ENCODE measurements at regions not wholly inside any gene's neighbourhood (a gene's known extent, or its start where the extent isn't known, plus 50 kb on each side); places are given as distances from the start of the nearest gene placed in this dataset.
"Not testable (repeated sequence)": the region's sequence is repeated elsewhere in the genome, so short reads cannot be mapped to it uniquely, and the experiment has no call there.

- Histone ChIP-seq H3K36me3 (ENCODE audit: control insufficient read depth, insufficient read depth, low read length) (no peaks in the 10 kb centered on the region), H3K4me3 (ENCODE audit: low read length) (no peak overlapping the region), H3K27me3 (ENCODE audit: control insufficient read depth, insufficient read depth, low read length) (no peaks in the 10 kb centered on the region), H3K4me1 (ENCODE audit: control insufficient read depth, insufficient read depth, low read length) (no peaks in the 10 kb centered on the region), H3K9me3 (ENCODE audit: control insufficient read depth, insufficient read depth, low read length) (no peaks in the 10 kb centered on the region), H3K27ac (ENCODE audit: low read length) (no peak overlapping the region)
- no CpG with 5 or more reads among the region's 5 CpGs for WGBS (ENCODE audit: insufficient coverage, insufficient read length)
- DNase-seq (ENCODE audit: low read depth, low spot score): no peak
Measured at GRCh38 chr15:57893040-57893439, 172.5 kb downstream of the ALDH1A2 start.

DNA sequence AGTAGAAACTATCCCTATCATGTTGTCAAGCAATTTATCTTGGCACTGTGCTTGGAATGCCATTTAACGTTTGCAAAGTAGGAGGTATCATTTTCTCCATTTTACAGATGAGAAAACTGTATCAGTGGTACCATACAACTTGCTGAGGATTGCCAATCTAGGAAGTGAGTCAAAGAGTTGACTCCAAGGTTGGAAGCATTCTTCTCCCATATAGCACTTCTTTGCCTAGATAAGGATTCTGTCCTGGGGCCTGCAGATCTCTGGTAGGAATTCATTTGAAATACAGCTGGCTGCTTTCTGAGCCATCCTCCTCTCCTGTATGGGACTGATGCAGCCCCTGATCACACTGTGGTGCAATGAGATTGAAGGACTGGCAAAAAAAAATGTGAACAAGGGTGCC, 170.2 kb downstream of the ALDH1A2 start:
- Histone ChIP-seq H3K4me3 (ENCODE audit: low read length) (no peak overlapping the region), H3K27me3 (ENCODE audit: control insufficient read depth, insufficient read depth, low read length) (no peaks in the 10 kb centered on the region), H3K36me3 (ENCODE audit: control insufficient read depth, insufficient read depth, low read length) (no peaks in the 10 kb centered on the region)

DNA sequence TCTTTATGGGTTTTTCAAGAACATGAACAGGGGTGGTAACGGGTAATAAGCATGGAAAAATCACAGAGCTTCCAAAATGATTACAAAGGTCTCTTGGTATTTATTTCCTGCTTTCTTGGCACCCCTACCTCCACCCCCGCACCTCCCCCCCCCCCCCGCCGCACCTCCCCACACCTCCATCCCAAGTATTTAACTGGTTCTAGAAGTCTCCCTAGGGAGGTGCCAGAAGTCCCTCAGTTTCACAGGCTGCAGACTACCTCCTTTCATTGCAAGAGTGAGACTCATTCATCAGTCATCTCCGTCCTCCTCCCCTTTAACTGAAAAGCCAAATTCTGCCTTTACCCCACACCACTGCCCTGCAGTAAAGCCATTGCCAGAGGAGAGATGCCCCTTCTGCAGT, 169.4 kb downstream of the ALDH1A2 start:
- no peak for DNase-seq (ENCODE audit: low read depth, low spot score)
- Histone ChIP-seq H3K36me3 (ENCODE audit: control insufficient read depth, insufficient read depth, low read length) (no peaks in the 10 kb centered on the region), H3K27me3 (ENCODE audit: control insufficient read depth, insufficient read depth, low read length) (no peaks in the 10 kb centered on the region), H3K4me1 (ENCODE audit: control insufficient read depth, insufficient read depth, low read length) (no peaks in the 10 kb centered on the region), H3K27ac (ENCODE audit: low read length) (no peak overlapping the region), H3K4me3 (ENCODE audit: low read length) (no peak overlapping the region), H3K9me3 (ENCODE audit: control insufficient read depth, insufficient read depth, low read length) (no peaks in the 10 kb centered on the region)
- no CpG with 5 or more reads among the region's 5 CpGs for WGBS (ENCODE audit: insufficient coverage, insufficient read length)

More for the DNA sequence above, 170.2 kb downstream of the ALDH1A2 start:
- no peaks in the 10 kb centered on the region for H3K4me1 ChIP-seq (ENCODE audit: control insufficient read depth, insufficient read depth, low read length)
- H3K27ac ChIP-seq (ENCODE audit: low read length): no peak overlapping the region
- DNase-seq (ENCODE audit: low read depth, low spot score): no peak
- no peaks in the 10 kb centered on the region for H3K9me3 ChIP-seq (ENCODE audit: control insufficient read depth, insufficient read depth, low read length)
- WGBS (ENCODE audit: insufficient coverage, insufficient read length): no CpG with 5 or more reads among the region's 1 CpG

- no CpG with 5 or more reads among the region's 6 CpGs for whole genome bisulfite sequencing (ENCODE audit: insufficient coverage, insufficient read length)
- H3K36me3 ChIP-seq (ENCODE audit: control insufficient read depth, insufficient read depth, low read length); DNase-seq (ENCODE audit: low read depth, low spot score); H3K4me3 ChIP-seq (ENCODE audit: low read length); H3K9me3 ChIP-seq (ENCODE audit: control insufficient read depth, insufficient read depth, low read length); H3K27ac ChIP-seq (ENCODE audit: low read length); H3K4me1 ChIP-seq (ENCODE audit: control insufficient read depth, insufficient read depth, low read length); H3K27me3 ChIP-seq (ENCODE audit: control insufficient read depth, insufficient read depth, low read length): not testable (repeated sequence)
Measured at GRCh38 chr15:57896899-57897298, 168.6 kb downstream of the ALDH1A2 start.

- Histone ChIP-seq H3K4me1 (ENCODE audit: control insufficient read depth, insufficient read depth, low read length) (no peaks in the 10 kb centered on the region), H3K9me3 (ENCODE audit: control insufficient read depth, insufficient read depth, low read length) (no peaks in the 10 kb centered on the region), H3K27ac (ENCODE audit: low read length) (no peak overlapping the region), H3K4me3 (ENCODE audit: low read length) (no peak overlapping the region), H3K36me3 (ENCODE audit: control insufficient read depth, insufficient read depth, low read length) (no peaks in the 10 kb centered on the region), H3K27me3 (ENCODE audit: control insufficient read depth, insufficient read depth, low read length) (no peaks in the 10 kb centered on the region)
- no CpG with 5 or more reads among the region's 3 CpGs for WGBS (ENCODE audit: insufficient coverage, insufficient read length)
- no peak for DNase-seq (ENCODE audit: low read depth, low spot score)
Measured at GRCh38 chr15:57897870-57898269, 167.6 kb downstream of the ALDH1A2 start.

GRCh38 chr15:57902155-57902554, 163.4 kb downstream of the ALDH1A2 start:
- no peak for DNase-seq (ENCODE audit: low read depth, low spot score)
- H3K27me3 ChIP-seq (ENCODE audit: control insufficient read depth, insufficient read depth, low read length): no peaks in the 10 kb centered on the region
- no CpG with 5 or more reads among the region's 1 CpG for WGBS (ENCODE audit: insufficient coverage, insufficient read length)

More at GRCh38 chr15:57902155-57902554, 163.4 kb downstream of the ALDH1A2 start:
- H3K9me3 ChIP-seq (ENCODE audit: control insufficient read depth, insufficient read depth, low read length): no peaks in the 10 kb centered on the region
- H3K36me3 ChIP-seq (ENCODE audit: control insufficient read depth, insufficient read depth, low read length): no peaks in the 10 kb centered on the region
- no peaks in the 10 kb centered on the region; the same call in 1 of the 2 replicates for H3K4me1 ChIP-seq (ENCODE audit: control insufficient read depth, insufficient read depth, low read length)
- no peak overlapping the region for H3K27ac ChIP-seq (ENCODE audit: low read length)
- H3K4me3 ChIP-seq (ENCODE audit: low read length): no peak overlapping the region

All from iPS DF 6.9 (cell line).